Activated T-helper 1 cell treated with anti-CD3 and anti-CD28 coated beads, Interleukin-12 subunit alpha, Interleukin-12 subunit beta, Interleukin-2, Interleukin-4 antibody, amounts not matched to agents 30 ng/mL and 10 ng/mL and 1 ng/mL, durations not matched to agents 14 hours and 24 hours and 36 hours (primary cell): ENCODE measurements at regions not wholly inside any gene's neighbourhood (a gene's known extent, or its start where the extent isn't known, plus 50 kb on each side); places are given as distances from the start of the nearest gene placed in this dataset.

ENCODE experiments used
- DNase-seq: peaks from one replicate; pipeline ENCODE4 v3.0.0; 2021; ENCODE audit warnings: low spot score
- H3K27ac Mint-ChIP-seq: one replicate; pipeline ENCODE4 v1.8.0; 2021; ENCODE audit warnings: mild to moderate bottlenecking, mixed read lengths
- H3K27me3 Mint-ChIP-seq: one replicate; pipeline ENCODE4 v1.8.0; 2022; ENCODE audit warnings: mild to moderate bottlenecking, moderate library complexity, mixed read lengths; ENCODE audit not compliant: insufficient read depth
- H3K36me3 Mint-ChIP-seq: one replicate; pipeline ENCODE4 v1.8.0; 2021; ENCODE audit warnings: low read depth, mixed read lengths
- H3K4me1 Mint-ChIP-seq: one replicate; pipeline ENCODE4 v1.8.0; 2021; ENCODE audit warnings: low read depth, mixed read lengths
- H3K4me3 Mint-ChIP-seq: one replicate; pipeline ENCODE4 v1.8.0; 2021; ENCODE audit warnings: mild to moderate bottlenecking, moderate library complexity, mixed read lengths
- H3K9me3 Mint-ChIP-seq: one replicate; pipeline ENCODE4 v1.8.0; 2021; ENCODE audit warnings: mixed read lengths
- intact Hi-C: fragments of 100-400 bp; cut with micrococcal nuclease; formaldehyde crosslinking; loops from one replicate; pipeline ENCODE4 v1.15.1; 2024

DNA sequence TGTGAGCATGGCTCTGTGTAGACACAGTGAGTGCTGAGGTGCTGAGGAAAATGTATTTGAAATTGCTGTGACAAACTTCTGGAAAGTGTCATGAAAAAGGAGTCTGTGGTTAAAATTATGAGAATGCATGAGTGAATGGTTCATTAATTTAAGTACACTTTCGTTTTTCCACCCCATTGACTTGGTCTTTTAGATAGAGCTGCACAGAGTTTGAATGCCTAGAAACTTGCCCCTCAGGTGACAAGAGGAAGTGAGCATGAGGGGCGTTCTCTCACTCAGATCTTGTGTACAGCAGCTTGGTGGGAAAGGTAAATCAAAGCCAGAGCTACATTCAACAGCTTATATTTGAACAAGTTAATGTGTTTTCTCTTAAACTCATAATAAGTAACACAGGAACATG lies 296.8 kb downstream of the WDR72 start:
- H3K9me3 Mint-ChIP-seq: no peaks in the 10 kb centered on the region
- H3K4me3 Mint-ChIP-seq: no peak overlapping the region
- no peak overlapping the region for H3K27ac Mint-ChIP-seq
- no peaks in the 10 kb centered on the region for H3K36me3 Mint-ChIP-seq
- H3K27me3 Mint-ChIP-seq: no peaks in the 10 kb centered on the region
- intact Hi-C loops: no loop called here
- H3K4me1 Mint-ChIP-seq: no peaks in the 10 kb centered on the region
- no peak for DNase-seq

- no peaks in the 10 kb centered on the region for H3K9me3 Mint-ChIP-seq
- no peaks in the 10 kb centered on the region for H3K4me1 Mint-ChIP-seq
These were observed 297.8 kb downstream of the WDR72 start for GRCh38 chr15:53461677-53462076.

DNA sequence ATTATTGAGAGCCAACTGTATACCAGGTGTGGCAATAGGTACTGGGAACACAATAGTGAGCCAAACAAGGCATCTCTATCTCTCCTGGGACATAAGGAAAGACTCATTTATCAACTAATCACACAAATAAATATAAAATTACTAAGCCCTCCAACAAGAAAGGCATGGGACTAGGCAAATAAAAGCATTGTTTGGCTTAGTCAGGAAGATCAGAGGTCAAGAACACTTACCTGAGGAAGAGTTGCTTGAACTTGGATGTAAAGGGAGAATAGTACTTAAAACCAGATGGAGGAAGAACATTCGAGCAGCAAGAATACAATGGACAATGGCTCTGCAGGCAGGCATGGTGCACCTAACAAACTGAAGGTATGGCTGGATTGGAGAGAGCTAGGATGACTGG lies 300.7 kb downstream of the WDR72 start:
- Mint-ChIP-seq H3K9me3 (no peaks in the 10 kb centered on the region), H3K4me1 (no peaks in the 10 kb centered on the region), H3K27me3 (no peaks in the 10 kb centered on the region), H3K27ac (no peak overlapping the region), H3K4me3 (no peak overlapping the region), H3K36me3 (no peaks in the 10 kb centered on the region)
- DNase-seq: no peak
- intact Hi-C loops: no loop called here

More at GRCh38 chr15:53461677-53462076, 297.8 kb downstream of the WDR72 start:
- Mint-ChIP-seq H3K27ac (no peak overlapping the region), H3K36me3 (no peaks in the 10 kb centered on the region), H3K4me3 (no peak overlapping the region), H3K27me3 (no peaks in the 10 kb centered on the region)
- no peak for DNase-seq
- intact Hi-C loops: no loop called here

DNA sequence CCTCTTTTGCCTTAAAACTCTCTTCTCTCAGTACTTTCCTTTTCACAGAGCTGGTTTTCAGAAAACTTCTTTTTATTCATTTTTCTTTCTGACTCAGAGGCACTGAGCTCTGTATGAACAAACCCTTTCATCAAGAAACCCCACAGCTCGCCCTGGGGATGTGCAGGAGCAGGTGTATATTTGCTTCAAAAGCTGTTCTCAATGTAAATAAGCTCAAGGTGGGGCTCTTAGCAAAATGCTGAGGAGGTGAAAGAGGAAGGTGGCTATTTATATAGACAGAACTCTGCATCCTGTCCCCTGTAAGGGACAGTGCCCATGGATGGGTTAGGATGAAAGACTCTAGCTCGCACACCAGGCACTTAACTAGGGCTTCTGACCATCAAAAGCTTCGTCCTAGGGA lies 302.0 kb downstream of the WDR72 start:
- Mint-ChIP-seq H3K9me3 (no peaks in the 10 kb centered on the region), H3K27ac (no peak overlapping the region), H3K4me1 (no peaks in the 10 kb centered on the region), H3K27me3 (no peaks in the 10 kb centered on the region), H3K4me3 (no peak overlapping the region), H3K36me3 (no peaks in the 10 kb centered on the region)
- intact Hi-C loops: no loop called here
- no peak for DNase-seq

DNA sequence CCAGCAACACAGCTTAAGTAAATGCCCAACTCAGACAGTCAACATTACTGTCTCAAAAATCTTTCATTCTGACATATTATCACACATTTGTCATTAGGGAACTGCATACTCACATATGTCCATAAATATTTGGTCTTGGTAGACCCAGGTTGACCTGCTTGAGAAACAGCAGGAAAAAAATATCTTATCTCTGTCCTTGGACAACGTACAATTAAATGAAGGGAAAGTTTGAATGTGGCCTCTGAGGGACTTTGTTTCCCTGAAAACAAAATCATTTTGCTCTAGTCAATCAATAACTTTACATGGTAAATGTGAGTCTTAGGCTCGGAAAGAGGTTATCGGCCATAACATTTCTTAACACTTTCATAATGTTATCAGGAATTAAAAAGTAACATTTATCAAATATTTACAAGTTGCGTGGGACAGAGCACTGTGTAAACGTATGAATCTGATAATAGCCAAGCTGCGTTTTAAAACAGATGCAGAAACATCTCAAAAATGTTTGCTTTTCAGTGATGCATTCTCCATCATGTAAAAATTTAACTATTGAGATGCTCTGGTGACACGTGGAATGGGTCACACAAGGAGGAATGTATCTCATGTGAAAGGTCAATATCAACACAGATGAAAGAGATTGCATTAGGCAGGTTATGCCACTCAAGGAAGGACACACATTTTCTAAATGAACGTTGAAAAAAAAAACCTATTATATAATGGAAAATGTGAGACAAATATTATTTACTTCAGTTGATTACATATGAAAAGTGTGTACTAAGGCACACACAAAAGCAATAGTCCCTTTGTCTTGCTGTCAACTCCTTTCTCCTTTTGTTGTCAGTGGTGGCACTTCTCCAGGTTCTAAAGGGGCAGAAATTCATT lies 304.4 kb downstream of the WDR72 start:
- no peak overlapping the region for H3K4me3 Mint-ChIP-seq
- no peak overlapping the region for H3K27ac Mint-ChIP-seq
- H3K9me3 Mint-ChIP-seq: no peaks in the 10 kb centered on the region
- no peaks in the 10 kb centered on the region for H3K27me3 Mint-ChIP-seq
- H3K36me3 Mint-ChIP-seq: no peaks in the 10 kb centered on the region
- DNase-seq: no peak
- H3K4me1 Mint-ChIP-seq: no peaks in the 10 kb centered on the region
- intact Hi-C loops: no loop called here

DNA sequence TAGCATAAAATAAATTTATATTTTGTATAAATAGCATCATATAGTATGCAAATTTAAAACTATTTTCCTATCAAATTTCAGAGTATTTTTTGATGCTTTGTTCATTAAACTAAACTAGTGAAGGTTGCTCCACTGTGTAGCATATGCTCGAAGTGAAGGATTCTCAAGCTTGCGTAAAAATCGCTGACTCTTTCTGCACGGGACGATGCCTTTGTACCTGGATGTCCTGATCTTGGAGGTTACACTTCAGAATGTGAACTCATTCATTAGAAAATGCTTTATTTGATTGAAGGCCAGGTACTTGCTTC lies 305.0 kb downstream of the WDR72 start:
- no peak overlapping the region for H3K4me3 Mint-ChIP-seq
- no peaks in the 10 kb centered on the region for H3K27me3 Mint-ChIP-seq
- intact Hi-C loops: no loop called here
- no peak for DNase-seq
- no peaks in the 10 kb centered on the region for H3K9me3 Mint-ChIP-seq
- H3K27ac Mint-ChIP-seq: no peak overlapping the region
- H3K4me1 Mint-ChIP-seq: no peaks in the 10 kb centered on the region
- H3K36me3 Mint-ChIP-seq: no peaks in the 10 kb centered on the region

- Mint-ChIP-seq H3K9me3 (no peaks in the 10 kb centered on the region), H3K4me1 (no peaks in the 10 kb centered on the region), H3K36me3 (no peaks in the 10 kb centered on the region), H3K27ac (no peak overlapping the region), H3K27me3 (no peaks in the 10 kb centered on the region), H3K4me3 (no peak overlapping the region)
- no peak for DNase-seq
- intact Hi-C loops: no loop called here
These were observed 306.0 kb downstream of the WDR72 start for GRCh38 chr15:53453253-53454105.

DNA sequence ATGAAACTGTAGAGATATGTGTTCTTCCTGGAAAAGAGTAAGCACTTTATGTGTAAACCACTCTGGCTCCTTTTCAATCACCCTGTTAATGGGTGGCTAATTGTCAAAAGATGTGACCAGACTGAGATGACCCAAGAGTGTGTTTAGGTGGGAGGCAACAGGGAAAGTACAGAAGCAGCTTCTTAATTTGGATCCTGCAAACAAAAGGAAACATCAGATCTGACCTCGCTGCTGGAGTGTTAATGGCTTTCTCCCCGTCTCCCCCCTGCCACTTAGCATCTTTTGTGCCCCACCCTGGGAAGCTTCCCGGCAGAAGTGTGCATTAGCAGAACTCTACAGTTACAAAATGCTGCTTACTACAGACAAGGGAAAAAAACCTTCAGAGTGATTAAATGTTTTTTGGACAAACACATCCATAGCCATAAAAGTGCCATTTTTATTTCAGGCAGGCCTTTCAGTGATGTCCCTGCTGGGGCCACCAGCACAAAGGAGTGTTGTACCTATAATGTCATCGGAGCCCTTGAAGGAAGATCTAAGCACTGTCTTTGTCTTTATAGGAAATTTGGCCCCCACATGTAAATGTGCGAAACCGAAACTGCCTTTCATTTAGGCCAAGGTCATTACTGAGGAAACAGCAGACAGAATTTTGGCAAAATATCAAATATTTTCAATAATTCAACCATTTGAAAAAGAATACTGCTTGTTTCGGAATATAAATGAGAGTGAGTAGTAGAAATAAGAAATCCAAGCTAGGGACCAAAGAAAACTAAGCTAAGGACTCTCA lies 311.0 kb downstream of the WDR72 start:
- intact Hi-C loops: no loop called here
- Mint-ChIP-seq H3K4me1 (no peaks in the 10 kb centered on the region), H3K9me3 (no peaks in the 10 kb centered on the region), H3K36me3 (no peaks in the 10 kb centered on the region), H3K27ac (no peak overlapping the region), H3K27me3 (no peaks in the 10 kb centered on the region), H3K4me3 (no peak overlapping the region)
- no peak for DNase-seq

GRCh38 chr15:53447742-53448141 lies 311.7 kb downstream of the WDR72 start:
- Mint-ChIP-seq H3K9me3 (no peaks in the 10 kb centered on the region), H3K36me3 (no peaks in the 10 kb centered on the region), H3K27me3 (no peaks in the 10 kb centered on the region), H3K4me3 (no peak overlapping the region), H3K27ac (no peak overlapping the region), H3K4me1 (no peaks in the 10 kb centered on the region)
- intact Hi-C loops: no loop called here
- DNase-seq: no peak

- H3K27ac Mint-ChIP-seq: no peak overlapping the region
- no peaks in the 10 kb centered on the region for H3K27me3 Mint-ChIP-seq
- no peaks in the 10 kb centered on the region for H3K4me1 Mint-ChIP-seq
- H3K9me3 Mint-ChIP-seq: no peaks in the 10 kb centered on the region
- DNase-seq: no peak
- intact Hi-C loops: no loop called here
- H3K4me3 Mint-ChIP-seq: no peak overlapping the region
- H3K36me3 Mint-ChIP-seq: no peaks in the 10 kb centered on the region
These were observed 312.3 kb downstream of the WDR72 start for GRCh38 chr15:53447053-53447574.

GRCh38 chr15:53446376-53446775 lies 313.1 kb downstream of the WDR72 start:
- intact Hi-C loops: no loop called here
- H3K36me3 Mint-ChIP-seq: no peaks in the 10 kb centered on the region

GRCh38 chr15:53445531-53445930 lies 313.9 kb downstream of the WDR72 start:
- Mint-ChIP-seq H3K9me3 (no peaks in the 10 kb centered on the region), H3K4me1 (no peaks in the 10 kb centered on the region), H3K36me3 (no peaks in the 10 kb centered on the region), H3K4me3 (no peak overlapping the region), H3K27ac (no peak overlapping the region), H3K27me3 (no peaks in the 10 kb centered on the region)
- DNase-seq: no peak
- intact Hi-C loops: no loop called here

More at GRCh38 chr15:53446376-53446775, 313.1 kb downstream of the WDR72 start:
- Mint-ChIP-seq H3K4me3 (no peak overlapping the region), H3K27ac (no peak overlapping the region), H3K27me3 (no peaks in the 10 kb centered on the region), H3K9me3 (no peaks in the 10 kb centered on the region), H3K4me1 (no peaks in the 10 kb centered on the region)
- no peak for DNase-seq
